Stimulated activated CD8-positive, alpha-beta memory T cell treated with anti-CD3 and anti-CD28 coated beads, Interleukin-7, amount 100 ng/mL, for 24 hours (primary cell): ENCODE measurements at regions not wholly inside any gene's neighbourhood (a gene's known extent, or its start where the extent isn't known, plus 50 kb on each side); places are given as distances from the start of the nearest gene placed in this dataset.
"Not testable (repeated sequence)": the region's sequence is repeated elsewhere in the genome, so short reads cannot be mapped to it uniquely, and the experiment has no call there.

Source experiments
- DNase-seq: peaks from one replicate; pipeline ENCODE4 v3.0.0-alpha.2; 2020; ENCODE audit warnings: low read depth

DNA sequence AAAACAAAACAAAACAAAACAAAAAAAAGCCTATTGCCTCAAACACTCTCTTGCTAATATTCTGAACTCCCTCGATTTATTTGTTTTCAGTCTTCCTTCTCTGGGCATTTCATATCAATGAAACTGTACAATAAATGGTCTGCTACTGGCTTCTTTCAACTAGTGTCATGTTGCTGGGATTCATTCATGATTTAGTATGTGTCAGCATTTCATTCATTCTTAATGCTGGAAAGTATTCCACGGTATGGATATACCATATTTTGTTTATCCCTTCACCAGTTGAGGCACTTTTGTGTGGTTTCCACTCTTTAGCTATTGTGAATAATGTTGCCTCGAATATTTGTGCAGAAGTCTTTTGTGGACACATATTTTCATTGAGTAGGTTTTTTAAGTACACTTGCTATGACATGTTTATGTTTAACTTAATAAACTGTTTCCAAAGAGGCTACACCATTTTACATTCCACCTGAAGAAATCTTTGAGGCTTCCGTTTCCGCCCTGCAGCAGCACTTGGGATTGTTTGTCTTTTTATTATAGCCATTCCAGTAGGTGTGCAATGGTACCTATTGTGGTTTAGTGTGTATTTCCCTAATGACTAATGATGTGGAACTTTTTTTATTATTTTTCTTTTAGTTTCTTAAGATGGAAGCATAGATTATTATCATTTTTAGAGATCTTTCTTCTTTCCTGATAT lies 543.6 kb upstream of the SOX11 start:
- no peak for DNase-seq

DNA sequence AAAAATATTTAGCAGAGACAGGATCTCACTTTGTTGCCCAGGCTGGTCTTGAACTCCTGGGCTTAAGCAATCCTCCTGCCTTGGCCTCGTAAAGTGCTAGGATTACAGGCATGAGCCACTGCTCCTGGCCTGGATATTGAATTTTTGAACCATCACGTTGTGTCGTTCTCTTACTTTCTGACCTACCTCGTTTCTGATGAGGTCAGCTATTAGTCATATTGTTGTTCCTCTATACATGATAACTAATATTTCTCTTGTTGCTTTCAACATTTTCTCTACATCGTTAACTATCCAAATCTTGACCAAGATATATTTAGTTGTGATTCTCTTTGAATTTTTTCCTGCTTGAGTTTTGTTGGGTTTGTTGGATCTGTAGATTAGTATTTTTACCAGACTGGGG lies 541.3 kb upstream of the SOX11 start:
- no peak for DNase-seq

DNA sequence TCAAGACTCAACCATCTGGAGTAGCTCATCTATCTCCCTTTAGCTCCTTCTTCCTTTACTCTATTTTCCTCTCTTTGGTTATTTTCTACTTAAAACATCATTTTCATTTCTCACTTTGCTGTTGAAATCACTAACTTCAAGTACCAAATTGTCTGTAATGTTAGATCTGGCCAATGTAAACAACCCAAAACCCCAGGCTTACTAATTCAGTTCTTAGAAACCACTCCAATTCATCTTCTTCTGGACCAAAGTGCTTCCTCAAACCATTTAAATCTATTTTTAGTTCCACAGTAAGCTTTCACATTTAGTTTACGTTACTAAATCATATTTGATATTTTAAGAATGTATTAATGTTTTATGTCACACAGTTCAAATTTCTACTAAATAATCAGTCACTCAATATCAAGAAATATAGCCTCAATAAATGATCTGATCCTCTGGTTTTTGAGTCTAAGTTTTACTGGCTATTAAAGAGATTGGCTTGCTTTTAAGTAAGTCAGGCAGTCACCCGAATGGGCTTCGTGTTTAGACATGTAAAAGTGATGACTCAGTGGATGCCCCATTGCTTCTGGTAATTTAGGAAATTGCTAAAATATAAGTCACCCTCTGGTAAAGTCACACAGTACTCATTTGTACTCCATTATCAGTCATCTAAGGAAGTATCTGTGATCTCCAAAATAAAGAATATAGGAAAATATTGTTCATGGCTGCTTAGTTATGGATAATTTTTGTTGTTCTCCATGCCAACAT lies 527.2 kb upstream of the SOX11 start:
- no peak for DNase-seq

- no peak for DNase-seq
Measured at GRCh38 chr2:5172923-5173322, 519.3 kb upstream of the SOX11 start.

DNA sequence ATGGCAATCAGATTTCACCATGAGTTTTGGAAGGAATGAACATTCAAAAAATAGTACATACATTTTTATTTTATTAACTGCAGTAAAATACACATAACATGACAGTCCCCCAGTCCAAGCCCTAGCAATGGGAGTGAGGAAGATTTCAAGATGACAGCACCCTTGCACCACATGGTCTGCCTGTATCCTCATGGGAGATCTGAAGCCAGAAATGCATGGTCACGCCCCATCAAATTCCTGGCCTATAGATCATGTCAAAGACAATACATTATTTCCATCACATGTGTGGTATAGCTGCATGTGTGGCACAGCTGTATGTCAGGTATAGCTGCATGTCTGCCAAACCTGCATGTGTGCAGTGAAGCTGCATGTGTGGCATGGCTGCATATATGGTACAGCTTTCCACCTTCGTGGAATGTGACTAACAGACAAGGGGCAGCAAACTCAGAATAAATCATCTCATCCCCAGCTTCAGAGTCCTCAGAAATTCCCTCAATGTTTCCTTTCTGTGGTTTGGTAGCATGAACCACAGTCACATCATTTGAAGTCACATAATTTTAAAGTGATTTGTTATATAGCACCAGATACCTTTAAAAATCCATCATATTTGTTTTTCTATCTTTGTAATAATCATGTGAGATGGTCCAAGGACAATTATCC lies 518.2 kb upstream of the SOX11 start:
- DNase-seq, result no peak

- DNase-seq, result no peak
Measured at GRCh38 chr2:5175231-5175630, 517.0 kb upstream of the SOX11 start.

- no peak for DNase-seq
Measured at GRCh38 chr2:5176764-5177163, 515.4 kb upstream of the SOX11 start.

DNA sequence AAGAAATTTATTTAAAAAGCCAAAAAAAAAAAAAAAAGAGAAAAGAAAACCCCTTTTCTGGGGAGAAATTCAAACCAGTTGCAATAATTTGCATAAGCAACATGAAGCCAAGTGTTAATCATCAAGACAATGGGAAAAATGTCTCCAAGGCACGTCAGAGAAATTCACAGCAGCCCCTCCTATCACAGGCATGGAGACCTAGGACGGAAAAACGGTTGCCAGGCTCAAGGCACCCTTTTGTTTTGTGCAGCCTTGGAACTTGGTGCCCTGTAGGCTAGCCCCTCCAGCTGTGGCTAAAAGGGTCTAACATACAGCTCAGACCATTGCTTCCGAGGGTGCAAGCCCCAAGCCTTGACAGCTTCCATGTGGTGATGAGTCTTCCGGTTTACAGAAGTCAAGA lies 509.2 kb upstream of the SOX11 start:
- DNase-seq, result no peak

GRCh38 chr2:5187283-5187682 lies 504.9 kb upstream of the SOX11 start:
- DNase-seq, result no peak

DNA sequence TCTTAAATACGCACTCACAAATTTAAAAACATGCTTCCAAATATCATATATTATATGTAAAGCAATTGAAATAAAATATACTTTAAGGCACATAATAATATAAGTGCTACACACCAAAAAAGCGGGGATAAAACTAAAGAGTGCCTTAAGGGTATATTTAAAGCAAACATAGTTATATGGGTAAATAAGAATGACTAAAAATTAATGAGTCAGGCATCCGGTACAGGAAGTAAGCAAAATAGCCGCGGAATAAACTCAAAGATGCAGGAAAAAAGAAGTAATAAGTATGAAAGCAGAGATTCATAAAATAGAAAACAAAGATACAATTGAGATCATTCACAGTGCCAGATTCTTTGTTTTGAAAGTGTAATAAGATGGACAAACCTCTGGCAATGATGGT lies 503.5 kb upstream of the SOX11 start:
- no peak for DNase-seq

- no peak for DNase-seq
Measured at GRCh38 chr2:5190023-5190422, 502.2 kb upstream of the SOX11 start.

GRCh38 chr2:5195636-5196035 lies 496.5 kb upstream of the SOX11 start:
- no peak for DNase-seq

GRCh38 chr2:5203134-5203755 lies 488.9 kb upstream of the SOX11 start:
- DNase-seq, result no peak

- DNase-seq, result not testable (repeated sequence)
Measured at GRCh38 chr2:5206742-5207141, 485.4 kb upstream of the SOX11 start.

GRCh38 chr2:5215989-5216607 lies 476.1 kb upstream of the SOX11 start:
- no peak for DNase-seq

DNA sequence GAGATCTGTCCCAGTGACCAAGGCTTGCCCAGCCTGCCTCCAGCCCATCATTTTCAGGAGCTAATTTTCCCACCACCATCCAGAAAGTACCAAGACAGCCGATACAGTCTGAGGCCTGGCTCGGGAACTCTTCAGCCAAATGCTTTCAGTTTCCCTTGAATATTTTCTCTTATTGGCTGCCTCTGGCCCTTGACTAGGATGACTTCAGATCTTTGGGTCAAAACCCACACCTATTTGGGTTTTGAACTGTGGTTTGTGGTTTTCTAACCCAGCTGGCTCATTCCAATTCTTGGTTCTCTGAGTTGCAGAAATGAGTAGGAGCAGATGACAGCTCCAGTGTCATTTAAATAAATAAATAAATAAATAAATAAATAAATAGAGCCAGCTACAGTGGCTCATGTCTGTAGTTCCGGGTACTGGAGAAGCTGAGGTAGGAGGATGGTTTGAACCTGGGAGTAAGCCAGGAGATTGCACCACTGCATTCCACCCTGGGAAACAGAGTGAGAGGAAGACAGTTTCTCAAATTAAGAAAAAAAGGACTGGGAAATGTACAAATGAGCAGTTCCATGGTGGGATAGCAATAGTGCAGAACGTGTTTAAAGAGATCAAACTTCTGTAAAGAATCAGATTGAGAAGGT lies 465.0 kb upstream of the SOX11 start:
- DNase-seq, result no peak

DNA sequence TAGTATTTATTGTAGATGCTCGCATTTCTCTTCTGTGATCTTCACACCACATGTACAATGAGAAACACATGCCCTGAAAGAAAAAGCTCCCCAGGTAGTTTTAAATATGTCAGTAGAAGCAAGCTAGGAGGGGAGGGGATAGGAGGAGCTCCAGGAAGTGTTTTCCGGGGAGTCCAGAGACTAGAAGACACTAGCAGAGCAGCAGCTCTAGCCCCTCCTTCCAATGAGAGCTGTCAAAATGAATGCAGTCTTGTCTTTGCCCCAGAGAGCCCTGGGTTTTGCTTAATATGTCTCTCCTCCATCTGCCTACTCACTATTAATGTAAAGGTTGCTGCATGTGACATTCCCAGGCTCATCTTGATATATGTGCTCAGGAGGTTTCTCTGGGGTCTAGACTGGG lies 462.6 kb upstream of the SOX11 start:
- DNase-seq, result no peak

- DNase-seq, result no peak
Measured at GRCh38 chr2:5230444-5230843, 461.7 kb upstream of the SOX11 start.

DNA sequence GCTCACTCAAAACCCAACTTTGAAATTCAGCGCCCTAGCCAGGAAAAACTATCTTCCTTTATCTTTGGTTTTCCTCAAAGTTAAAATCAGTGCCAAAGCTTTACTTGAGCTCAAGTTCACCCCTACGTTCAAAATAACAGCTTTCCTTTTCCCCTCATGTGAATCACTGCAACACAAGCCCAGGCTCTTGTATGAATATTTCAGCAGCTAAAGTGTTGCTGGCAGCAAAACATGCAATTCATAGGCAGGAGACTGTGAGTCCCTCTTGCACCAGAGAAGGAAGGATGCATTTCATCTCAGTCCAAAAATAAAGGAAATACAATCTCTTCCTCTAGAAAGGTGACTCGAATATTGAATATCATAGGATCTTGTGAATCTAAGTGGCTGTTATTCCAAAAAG lies 461.3 kb upstream of the SOX11 start:
- no peak for DNase-seq

- DNase-seq, result no peak
Measured at GRCh38 chr2:5231287-5231686, 460.9 kb upstream of the SOX11 start.

GRCh38 chr2:5234563-5234962 lies 457.6 kb upstream of the SOX11 start:
- no peak for DNase-seq

GRCh38 chr2:5235701-5236100 lies 456.5 kb upstream of the SOX11 start:
- no peak for DNase-seq
